ENCODE measurements at regions not wholly inside any gene's neighbourhood (a gene's known extent, or its start where the extent isn't known, plus 50 kb on each side); places are given as distances from the start of the nearest gene placed in this dataset.

DNA sequence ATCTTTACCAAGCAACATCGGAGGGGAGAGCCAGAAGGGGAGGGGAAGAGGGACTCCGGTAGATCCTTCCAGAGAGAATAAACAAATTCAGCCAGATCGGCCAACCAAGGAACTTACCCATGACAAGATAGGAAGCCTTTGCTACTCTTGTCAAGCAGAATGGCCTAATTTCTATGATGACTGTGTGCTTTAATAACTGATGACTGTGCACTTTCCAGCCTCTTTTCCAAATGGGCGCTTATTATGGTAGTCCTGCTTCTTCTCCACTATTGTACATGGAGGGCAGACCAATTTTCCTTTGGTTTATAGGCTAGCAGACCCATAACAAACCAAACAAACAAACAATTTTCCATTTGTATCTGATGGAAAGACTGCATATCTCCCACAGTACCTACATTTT lies 163.8 kb upstream of the RFX3 start:
- H3K9me3 ChIP-seq (ENCODE audit: control insufficient read depth in 4 of 4, low read length in 3 of 4): no peaks in the 10 kb centered on the region
- WGBS: 79% methylated on average over 4 of the region's 4 CpGs
- no peaks in the 10 kb centered on the region for H3K4me1 ChIP-seq (ENCODE audit: control insufficient read depth in 4 of 4, insufficient read depth in 4 of 4, low read length in 3 of 4)
- no peaks in the 10 kb centered on the region for H3K36me3 ChIP-seq (ENCODE audit: control insufficient read depth in 4 of 4, insufficient read depth in 3 of 4, low read depth in 1 of 4, low read length in 3 of 4)
- no peak overlapping the region for H3K27ac ChIP-seq (ENCODE audit: low read depth in 1 of 2, low read length in 2 of 2)
- no peaks in the 10 kb centered on the region for H3K27me3 ChIP-seq (ENCODE audit: control insufficient read depth in 4 of 4, insufficient read depth in 4 of 4, low read length in 3 of 4)
- no peak for TF ChIP-seq ZBTB33 (IDR thresholded peaks at IDR 0.05)
- TF ChIP-seq GABPA (IDR thresholded peaks at IDR 0.05 in 1 of 2, conservative IDR thresholded peaks at IDR 0.05 in 1 of 2): no peak
- TF ChIP-seq HNF4G (IDR thresholded peaks at IDR 0.05): no peak
- no peak for TF ChIP-seq HNF4A (conservative IDR thresholded peaks at IDR 0.05)
- TF ChIP-seq RXRA (IDR thresholded peaks at IDR 0.05): no peak
- no peak for TF ChIP-seq FOXA1 (IDR thresholded peaks at IDR 0.05)
- TF ChIP-seq CTCF (IDR thresholded peaks at IDR 0.05; ENCODE audit: low read depth, low read length, missing input control): no peak
- no peak for TF ChIP-seq JUND (IDR thresholded peaks at IDR 0.05)
- no peak for TF ChIP-seq RAD21 (IDR thresholded peaks at IDR 0.05)
- no peak for TF ChIP-seq EGR1 (IDR thresholded peaks at IDR 0.05; ENCODE audit: low read depth in 2 of 2)
- no peak for TF ChIP-seq MAX (IDR thresholded peaks at IDR 0.05)
- TF ChIP-seq YY1 (IDR thresholded peaks at IDR 0.05): no peak
- no peak for TF ChIP-seq REST (IDR thresholded peaks at IDR 0.05)
- TF ChIP-seq TAF1 (conservative IDR thresholded peaks at IDR 0.05): no peak
- TF ChIP-seq FOXA2 (IDR thresholded peaks at IDR 0.05): no peak
- DNase-seq (ENCODE audit: low spot score): no peak
- no peak overlapping the region for H3K9ac ChIP-seq (ENCODE audit: low read depth in 1 of 2, low read length in 2 of 2)
- H3K4me3 ChIP-seq (ENCODE audit: low read depth in 1 of 3, low read length in 3 of 3): no peak overlapping the region

DNA sequence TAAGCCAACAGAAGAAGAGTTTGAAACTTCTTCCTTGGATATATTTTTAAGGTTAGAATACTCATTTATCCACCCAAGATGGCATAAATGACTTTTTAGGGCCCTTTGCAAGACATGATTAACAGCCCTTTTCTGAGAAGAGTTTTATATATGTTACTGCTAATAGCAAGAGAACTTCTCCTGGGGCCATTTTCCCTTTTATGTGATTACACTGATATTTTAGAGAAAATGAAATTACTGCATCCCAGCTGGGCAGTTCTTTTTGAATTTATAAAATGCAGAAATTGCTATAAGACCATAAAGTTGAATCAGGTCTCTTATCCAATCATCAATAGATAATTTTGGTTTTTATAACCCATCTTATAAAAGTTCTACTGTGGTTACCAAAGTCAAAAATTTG lies 161.3 kb upstream of the RFX3 start:
- no peak for TF ChIP-seq TAF1 (conservative IDR thresholded peaks at IDR 0.05)
- no peak for TF ChIP-seq JUND (IDR thresholded peaks at IDR 0.05)
- no peak for TF ChIP-seq REST (IDR thresholded peaks at IDR 0.05)
- no peak for TF ChIP-seq YY1 (IDR thresholded peaks at IDR 0.05)
- TF ChIP-seq RXRA (IDR thresholded peaks at IDR 0.05): no peak
- no peak for DNase-seq (ENCODE audit: low spot score)
- H3K4me3 ChIP-seq (ENCODE audit: low read depth in 1 of 3, low read length in 3 of 3): no peak overlapping the region
- no peak overlapping the region for H3K27ac ChIP-seq (ENCODE audit: low read depth in 1 of 2, low read length in 2 of 2)
- no peaks in the 10 kb centered on the region for H3K4me1 ChIP-seq (ENCODE audit: control insufficient read depth in 4 of 4, insufficient read depth in 4 of 4, low read length in 3 of 4)
- H3K9ac ChIP-seq (ENCODE audit: low read depth in 1 of 2, low read length in 2 of 2): no peak overlapping the region
- peaks cover 0 to 1% (median 0%) of the 10 kb centered on the region in 4 donors for H3K9me3 ChIP-seq (ENCODE audit: control insufficient read depth in 4 of 4, low read length in 3 of 4)
- no peaks in the 10 kb centered on the region for H3K36me3 ChIP-seq (ENCODE audit: control insufficient read depth in 4 of 4, insufficient read depth in 3 of 4, low read depth in 1 of 4, low read length in 3 of 4)
- no peaks in the 10 kb centered on the region for H3K27me3 ChIP-seq (ENCODE audit: control insufficient read depth in 4 of 4, insufficient read depth in 4 of 4, low read length in 3 of 4)

All from liver (tissue), 8 donors.